Activated CD4-positive, alpha-beta T cell treated with anti-CD3 and anti-CD28 coated beads for 24 hours (primary cell): ENCODE measurements at regions not wholly inside any gene's neighbourhood (a gene's known extent, or its start where the extent isn't known, plus 50 kb on each side); places are given as distances from the start of the nearest gene placed in this dataset.

Experiments used
- DNase-seq, 2 donors: peaks; one replicate each; pipeline ENCODE4 v3.0.0-alpha.2; 2020; ENCODE audit warnings: low read depth in 2 of 2

GRCh38 chr15:62740141-62741004, 302.2 kb upstream of the TPM1 start:
- DNase-seq: no peak

GRCh38 chr15:62741106-62741505, 301.4 kb upstream of the TPM1 start:
- no peak for DNase-seq

- peak in 1 of 2 donors; percentile 25 for DNase-seq
Measured at GRCh38 chr15:62742409-62743171, 300.0 kb upstream of the TPM1 start.

- no peak for DNase-seq
Measured at GRCh38 chr15:62745621-62746225, 296.8 kb upstream of the TPM1 start.

GRCh38 chr15:62748196-62748595, 294.4 kb upstream of the TPM1 start:
- no peak for DNase-seq

- no peak for DNase-seq
Measured at GRCh38 chr15:62749036-62749815, 293.3 kb upstream of the TPM1 start.

GRCh38 chr15:62750471-62750870, 292.1 kb upstream of the TPM1 start:
- DNase-seq: no peak

- DNase-seq: no peak
Measured at GRCh38 chr15:62752657-62753517, 289.7 kb upstream of the TPM1 start.

GRCh38 chr15:62753518-62754221, 288.9 kb upstream of the TPM1 start:
- DNase-seq: no peak

- no peak for DNase-seq
Measured at GRCh38 chr15:62756326-62756994, 286.1 kb upstream of the TPM1 start.

GRCh38 chr15:62756995-62757360, 285.6 kb upstream of the TPM1 start:
- no peak for DNase-seq

GRCh38 chr15:62757535-62757934, 285.0 kb upstream of the TPM1 start:
- DNase-seq: no peak

GRCh38 chr15:62758126-62758951, 284.2 kb upstream of the TPM1 start:
- no peak for DNase-seq

GRCh38 chr15:62758952-62759349, 283.6 kb upstream of the TPM1 start:
- no peak for DNase-seq

- DNase-seq: no peak
Measured at GRCh38 chr15:62760538-62760937, 282.0 kb upstream of the TPM1 start.

- DNase-seq: no peak
Measured at GRCh38 chr15:62765916-62766315, 276.6 kb upstream of the TPM1 start.

GRCh38 chr15:62766599-62766998, 275.9 kb upstream of the TPM1 start:
- no peak for DNase-seq

- no peak for DNase-seq
Measured at GRCh38 chr15:62769604-62770003, 272.9 kb upstream of the TPM1 start.
